Loucy (cell line): ENCODE measurements at regions not wholly inside any gene's neighbourhood (a gene's known extent, or its start where the extent isn't known, plus 50 kb on each side); places are given as distances from the start of the nearest gene placed in this dataset.

Experiments used
- H2AFZ ChIP-seq: fragments of 200-600 bp; sonication (generic); 2 replicates; pipeline ENCODE4 v1.6.0; 2016; ENCODE audit warnings: antibody characterized with exemption, mild to moderate bottlenecking, low read length, moderate library complexity
- H3F3A ChIP-seq: fragments of 200-600 bp; 2 replicates; pipeline ENCODE4 v1.6.0; 2016; ENCODE audit warnings: antibody characterized with exemption, low read depth, mild to moderate bottlenecking
- H3K27me3 ChIP-seq: fragments of 200-600 bp; sonication (generic); 2 replicates; pipeline ENCODE4 v1.6.1; 2014; ENCODE audit warnings: low read length, mild to moderate bottlenecking; ENCODE audit not compliant: insufficient read depth, poor library complexity, severe bottlenecking
- H3K36me3 ChIP-seq: fragments of 200-600 bp; sonication (generic); 2 replicates; pipeline ENCODE4 v1.6.1; 2016; ENCODE audit warnings: low read length; ENCODE audit not compliant: insufficient read depth
- H3K4me1 ChIP-seq: fragments of 200-600 bp; sonication (generic); 2 replicates; pipeline ENCODE4 v1.5.1; 2014; ENCODE audit warnings: low read length, mild to moderate bottlenecking; ENCODE audit not compliant: insufficient read depth, poor library complexity, severe bottlenecking
- H3K4me2 ChIP-seq: fragments of 200-600 bp; sonication (generic); 2 replicates; pipeline ENCODE4 v1.6.0; 2014; ENCODE audit warnings: antibody characterized with exemption, low read length, low read depth, mild to moderate bottlenecking; ENCODE audit not compliant: poor library complexity, severe bottlenecking
- H3K4me3 ChIP-seq: fragments of 200-600 bp; sonication (generic); 2 replicates; pipeline ENCODE4 v1.5.1; 2014; ENCODE audit warnings: low read length, mild to moderate bottlenecking, mixed read lengths; ENCODE audit not compliant: poor library complexity, severe bottlenecking
- H3K79me2 ChIP-seq: fragments of 200-600 bp; sonication (generic); 2 replicates; pipeline ENCODE4 v1.6.1; 2014; ENCODE audit warnings: low read length; ENCODE audit not compliant: insufficient read depth
- H3K9ac ChIP-seq: fragments of 200-600 bp; sonication (generic); 2 replicates; pipeline ENCODE4 v1.6.0; 2014; ENCODE audit warnings: mild to moderate bottlenecking, low read depth, low read length, moderate library complexity; ENCODE audit not compliant: poor library complexity, severe bottlenecking
- H3K9me2 ChIP-seq: fragments of 200-600 bp; sonication (generic); replicated peaks from 2 replicates; pipeline ENCODE4 v1.6.1; 2016; ENCODE audit warnings: low read depth, low read length, mixed read lengths
- H3K9me3 ChIP-seq: fragments of 200-600 bp; sonication (generic); 2 replicates; pipeline ENCODE4 v1.6.1; 2014; ENCODE audit warnings: mild to moderate bottlenecking, antibody characterized with exemption, low read length, low read depth; ENCODE audit not compliant: insufficient read depth
- H4K20me1 ChIP-seq: fragments of 200-600 bp; sonication (generic); 2 replicates; pipeline ENCODE4 v1.6.0; 2014; ENCODE audit warnings: antibody characterized with exemption, low read length, mild to moderate bottlenecking; ENCODE audit not compliant: insufficient read depth, poor library complexity, severe bottlenecking
- CTCF ChIP-seq: fragments of 200-600 bp; sonication (generic); conservative IDR thresholded peaks from 2 replicates; pipeline ENCODE4 v1.5.1; 2014; ENCODE audit warnings: mild to moderate bottlenecking, antibody characterized with exemption, low read length
- EZH2phosphoT487 ChIP-seq: fragments of 200-600 bp; IDR thresholded peaks from 2 replicates; pipeline ENCODE4 v1.6.1; 2018; ENCODE audit warnings: antibody characterized with exemption, mild to moderate bottlenecking, moderate library complexity, borderline replicate concordance

GRCh38 chr2:126785862-126786261 is 112.8 kb upstream of the TEX51 start:
- no peaks in the 10 kb centered on the region for H3K9me2 ChIP-seq
- H3K9ac ChIP-seq: no peak overlapping the region
- H3K36me3 ChIP-seq: no peaks in the 10 kb centered on the region
- H3K79me2 ChIP-seq: no peaks in the 10 kb centered on the region
- H3F3A ChIP-seq: no peaks in the 10 kb centered on the region
- H3K27me3 ChIP-seq: no peaks in the 10 kb centered on the region
- no peaks in the 10 kb centered on the region for H4K20me1 ChIP-seq
- H3K9me3 ChIP-seq: no peaks in the 10 kb centered on the region
- no peaks in the 10 kb centered on the region for H3K4me1 ChIP-seq
- H2AFZ ChIP-seq: no peak overlapping the region
- no peak overlapping the region for H3K4me3 ChIP-seq
- TF ChIP-seq EZH2phosphoT487 (no peak), CTCF (no peak)
- no peak overlapping the region for H3K4me2 ChIP-seq

GRCh38 chr2:126786765-126787164 is 111.9 kb upstream of the TEX51 start:
- Histone ChIP-seq H3K4me2 (no peak overlapping the region), H2AFZ (no peak overlapping the region), H3K27me3 (no peaks in the 10 kb centered on the region), H3K4me1 (no peaks in the 10 kb centered on the region), H3K9me2 (no peaks in the 10 kb centered on the region), H3F3A (no peaks in the 10 kb centered on the region), H4K20me1 (no peaks in the 10 kb centered on the region), H3K9me3 (no peaks in the 10 kb centered on the region), H3K9ac (no peak overlapping the region), H3K79me2 (no peaks in the 10 kb centered on the region), H3K4me3 (no peak overlapping the region), H3K36me3 (no peaks in the 10 kb centered on the region)
- TF ChIP-seq CTCF (no peak), EZH2phosphoT487 (no peak)

- H3K9ac ChIP-seq: no peak overlapping the region
- no peaks in the 10 kb centered on the region for H3K9me3 ChIP-seq
- no peak overlapping the region for H3K4me3 ChIP-seq
- H2AFZ ChIP-seq: no peak overlapping the region
- H3K79me2 ChIP-seq: no peaks in the 10 kb centered on the region
- no peak overlapping the region for H3K4me2 ChIP-seq
- H3F3A ChIP-seq: no peaks in the 10 kb centered on the region
- no peaks in the 10 kb centered on the region for H3K4me1 ChIP-seq
- H3K36me3 ChIP-seq: no peaks in the 10 kb centered on the region
- no peaks in the 10 kb centered on the region for H4K20me1 ChIP-seq
- H3K27me3 ChIP-seq: no peaks in the 10 kb centered on the region
- no peak for TF ChIP-seq CTCF
- no peak for TF ChIP-seq EZH2phosphoT487
- no peaks in the 10 kb centered on the region for H3K9me2 ChIP-seq
These were observed 111.4 kb upstream of the TEX51 start for GRCh38 chr2:126787289-126787688.
